Suprapubic skin (tissue), 3 donors: ENCODE measurements at regions not wholly inside any gene's neighbourhood (a gene's known extent, or its start where the extent isn't known, plus 50 kb on each side); places are given as distances from the start of the nearest gene placed in this dataset.

Experiments
- CTCF ChIP-seq, 2 donors: fragments of 200-600 bp in 1 of 2; fragments of 450-650 bp in 1 of 2; sonication (generic) in 1 of 2; IDR thresholded peaks; one replicate each; pipeline ENCODE4 v1.5.1; 2016 to 2019; ENCODE audit warnings: antibody characterized with exemption in 2 of 2, mild to moderate bottlenecking in 1 of 2, moderate library complexity in 1 of 2
- EP300 ChIP-seq: sonication (generic); formaldehyde crosslinking; IDR thresholded peaks from one replicate; pipeline ENCODE4 v1.6.1; 2017; ENCODE audit warnings: antibody characterized with exemption
- POLR2A ChIP-seq, 2 donors: fragments of 450-650 bp; IDR thresholded peaks; one replicate each; pipeline ENCODE4 v1.6.1; 2017; ENCODE audit warnings: antibody characterized with exemption in 2 of 2, mild to moderate bottlenecking in 2 of 2, moderate library complexity in 2 of 2

- TF ChIP-seq EP300 (no peak), POLR2A (IDR thresholded peaks at IDR 0.05) (no peak), CTCF (IDR thresholded peaks at IDR 0.05) (no peak)
Measured at GRCh38 chr14:40682131-40682913, 924.4 kb upstream of the LRFN5 start.
